ENCODE measurements at regions not wholly inside any gene's neighbourhood (a gene's known extent, or its start where the extent isn't known, plus 50 kb on each side); places are given as distances from the start of the nearest gene placed in this dataset.

- Histone ChIP-seq H3K27ac (no peak overlapping the region), H3K4me1 (no peaks in the 10 kb centered on the region), H3K4me3 (no peak overlapping the region), H3K9me3 (no peaks in the 10 kb centered on the region), H3K4me2 (no peak overlapping the region)
- ChIA-PET CTCF (no interaction called here), POLR2A (no interaction called here)
- 60% methylated on average over 10 of the region's 10 CpGs for WGBS (ENCODE audit: missing lambda C conversion rate)
- TF ChIP-seq CBX2 (IDR thresholded peaks at IDR 0.05; ENCODE audit: borderline replicate concordance, low read depth) (no peak), JUNB (IDR thresholded peaks at IDR 0.05) (no peak), RAD21 (conservative IDR thresholded peaks at IDR 0.05 in 1 of 2, IDR thresholded peaks at IDR 0.05 in 1 of 2) (no peak), RFX5 (IDR thresholded peaks at IDR 0.05) (no peak), MAX (IDR thresholded peaks at IDR 0.05) (no peak), KDM1A (IDR thresholded peaks at IDR 0.05; ENCODE audit: low read depth) (no peak), POLR2A (IDR thresholded peaks at IDR 0.05; ENCODE audit: low read length) (no peak), MAZ (IDR thresholded peaks at IDR 0.05; ENCODE audit: borderline replicate concordance, low read depth, low read length) (no peak), CEBPB (IDR thresholded peaks at IDR 0.05) (no peak), HOXA7 (CRISPR knock-in tag; IDR thresholded peaks at IDR 0.05) (no peak), TP53 (CRISPR knock-in tag; IDR thresholded peaks at IDR 0.05) (no peak), ZNF302 (CRISPR knock-in tag; IDR thresholded peaks at IDR 0.05) (no peak), PBX3 (IDR thresholded peaks at IDR 0.05) (no peak), HOXB5 (CRISPR knock-in tag; IDR thresholded peaks at IDR 0.05) (no peak), POLR2AphosphoS2 (conservative IDR thresholded peaks at IDR 0.05; ENCODE audit: low read length) (no peak), CBX8 (IDR thresholded peaks at IDR 0.05) (no peak), ZSCAN20 (CRISPR knock-in tag; IDR thresholded peaks at IDR 0.05) (no peak)
- TF ChIP-seq, protein P1, sequence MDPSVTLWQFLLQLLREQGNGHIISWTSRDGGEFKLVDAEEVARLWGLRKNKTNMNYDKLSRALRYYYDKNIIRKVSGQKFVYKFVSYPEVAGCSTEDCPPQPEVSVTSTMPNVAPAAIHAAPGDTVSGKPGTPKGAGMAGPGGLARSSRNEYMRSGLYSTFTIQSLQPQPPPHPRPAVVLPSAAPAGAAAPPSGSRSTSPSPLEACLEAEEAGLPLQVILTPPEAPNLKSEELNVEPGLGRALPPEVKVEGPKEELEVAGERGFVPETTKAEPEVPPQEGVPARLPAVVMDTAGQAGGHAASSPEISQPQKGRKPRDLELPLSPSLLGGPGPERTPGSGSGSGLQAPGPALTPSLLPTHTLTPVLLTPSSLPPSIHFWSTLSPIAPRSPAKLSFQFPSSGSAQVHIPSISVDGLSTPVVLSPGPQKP (IDR thresholded peaks at IDR 0.05; ENCODE audit: low read depth, low read length), result no peak
- TF ChIP-seq, protein P2, sequence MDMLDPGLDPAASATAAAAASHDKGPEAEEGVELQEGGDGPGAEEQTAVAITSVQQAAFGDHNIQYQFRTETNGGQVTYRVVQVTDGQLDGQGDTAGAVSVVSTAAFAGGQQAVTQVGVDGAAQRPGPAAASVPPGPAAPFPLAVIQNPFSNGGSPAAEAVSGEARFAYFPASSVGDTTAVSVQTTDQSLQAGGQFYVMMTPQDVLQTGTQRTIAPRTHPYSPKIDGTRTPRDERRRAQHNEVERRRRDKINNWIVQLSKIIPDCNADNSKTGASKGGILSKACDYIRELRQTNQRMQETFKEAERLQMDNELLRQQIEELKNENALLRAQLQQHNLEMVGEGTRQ (IDR thresholded peaks at IDR 0.05), result no peak
- no peak for ATAC-seq
- DNase-seq (ENCODE audit: low read depth in 1 of 2, low spot score in 1 of 2), result no peak
- no peak for FAIRE-seq
Measured at GRCh38 chr16:77556201-77556873, 121.5 kb upstream of the ADAMTS18 start.

DNA sequence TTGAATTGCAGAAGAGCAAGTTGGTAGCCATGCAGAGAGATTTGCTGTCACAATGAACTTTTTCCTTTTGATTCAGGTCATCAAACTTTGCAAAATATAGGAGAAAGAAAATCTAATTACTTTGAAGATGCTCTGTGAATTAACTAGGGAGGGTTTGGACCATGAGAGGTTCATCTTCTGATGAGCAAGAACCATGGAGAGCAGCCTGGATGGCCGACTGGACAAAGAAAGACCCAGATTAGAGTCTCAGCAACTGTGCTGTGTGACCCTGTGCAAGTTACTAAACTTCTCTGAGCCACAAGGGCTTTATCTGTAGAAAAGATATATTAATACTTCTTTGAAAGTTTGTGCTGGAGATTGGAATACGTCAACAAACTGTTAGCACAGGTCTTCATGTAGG lies 122.6 kb upstream of the ADAMTS18 start:
- FAIRE-seq (no peak), DNase-seq (ENCODE audit: low read depth in 1 of 2, low spot score in 1 of 2) (no peak), ATAC-seq (no peak)
- ChIA-PET CTCF (interaction anchor here (2.1 kb wide), 1 partner anchor 26 kb away, joined by 6 read pairs; no protein-coding TSS in a partner anchor), POLR2A (no interaction called here)
- TF ChIP-seq BCL3 (IDR thresholded peaks at IDR 0.05) (no peak), ZFP36 (IDR thresholded peaks at IDR 0.05; ENCODE audit: borderline replicate concordance, partially characterized antibody) (peak; percentile 3), REST (IDR thresholded peaks at IDR 0.05) (peak; percentile 46; the same call in 1 of the 2 replicates)
- no peaks in the 10 kb centered on the region for H3K4me1 ChIP-seq
- H3K27ac ChIP-seq, result no peak overlapping the region
- no peaks in the 10 kb centered on the region for H3K9me3 ChIP-seq
- H3K4me3 ChIP-seq, result no peak overlapping the region
- 11% methylated on average over 2 of the region's 2 CpGs for WGBS (ENCODE audit: missing lambda C conversion rate)
- H3K4me2 ChIP-seq, result no peak overlapping the region
